Endodermal cell (in vitro differentiated cells): ENCODE measurements at regions not wholly inside any gene's neighbourhood (a gene's known extent, or its start where the extent isn't known, plus 50 kb on each side); places are given as distances from the start of the nearest gene placed in this dataset.

Source experiments
- DNase-seq: peaks from one replicate; pipeline ENCODE4 v3.0.0-alpha.2; 2017
- H3K27ac ChIP-seq: 2 replicates; pipeline ENCODE4 v1.5.1; 2013; ENCODE audit warnings: mild to moderate bottlenecking, low read depth, low read length, moderate library complexity
- H3K27me3 ChIP-seq: 2 replicates; pipeline ENCODE4 v1.6.1; 2013; ENCODE audit warnings: mild to moderate bottlenecking, low read length, moderate library complexity; ENCODE audit not compliant: insufficient read depth, control insufficient read depth, poor library complexity, severe bottlenecking
- H3K36me3 ChIP-seq: 2 replicates; pipeline ENCODE4 v1.7.0; 2013; ENCODE audit warnings: mild to moderate bottlenecking, low read length, moderate library complexity; ENCODE audit not compliant: control insufficient read depth, insufficient read depth
- H3K4me1 ChIP-seq: one replicate; pipeline ENCODE4 v1.7.0; 2013; ENCODE audit warnings: low read length; ENCODE audit not compliant: control insufficient read depth, insufficient read depth
- H3K4me3 ChIP-seq: 2 replicates; pipeline ENCODE4 v1.5.1; 2013; ENCODE audit warnings: mild to moderate bottlenecking, low read length, moderate library complexity
- H3K9ac ChIP-seq: 2 replicates; pipeline ENCODE4 v1.6.1; 2013; ENCODE audit warnings: mild to moderate bottlenecking, low read length, moderate library complexity; ENCODE audit not compliant: poor library complexity, severe bottlenecking; ENCODE audit errors: extremely low read depth
- H3K9me3 ChIP-seq: 2 replicates; pipeline ENCODE4 v1.6.1; 2013; ENCODE audit warnings: mild to moderate bottlenecking, low read length, moderate library complexity; ENCODE audit not compliant: control insufficient read depth
- H3K27ac Mint-ChIP-seq: 2 replicates; pipeline ENCODE4 v1.8.0; 2020; ENCODE audit warnings: mixed read lengths
- H3K27me3 Mint-ChIP-seq: 2 replicates; pipeline ENCODE4 v1.8.0; 2021; ENCODE audit warnings: mild to moderate bottlenecking, mixed read lengths; ENCODE audit not compliant: insufficient read depth
- H3K36me3 Mint-ChIP-seq: 2 replicates; pipeline ENCODE4 v1.8.0; 2020; ENCODE audit warnings: low read depth, mixed read lengths
- H3K4me1 Mint-ChIP-seq: 2 replicates; pipeline ENCODE4 v1.8.0; 2020; ENCODE audit warnings: mixed read lengths
- H3K4me3 Mint-ChIP-seq: 2 replicates; pipeline ENCODE4 v1.8.0; 2020; ENCODE audit warnings: mild to moderate bottlenecking, moderate library complexity, mixed read lengths
- H3K9me3 Mint-ChIP-seq: 2 replicates; pipeline ENCODE4 v1.8.0; 2020; ENCODE audit warnings: mild to moderate bottlenecking, mixed read lengths
- CTCF ChIP-seq: fragments of 200-600 bp; sonication (generic); conservative IDR thresholded peaks from 2 replicates; pipeline ENCODE4 v1.5.0; 2021; ENCODE audit warnings: antibody characterized with exemption, mild to moderate bottlenecking
- WGBS, 2 experiments: methylation state at CpG; one replicate each; pipeline versions ENCODE4 v1.1.5 to v1.1.7; 2013; ENCODE audit warnings: missing lambda C conversion rate in 2 of 2, mixed read lengths in 1 of 2; ENCODE audit not compliant: insufficient coverage in 1 of 2, insufficient read length in 1 of 2; 5-methylcytosine and 5-hydroxymethylcytosine counted together

- no peak overlapping the region for H3K9ac ChIP-seq
- Mint-ChIP-seq H3K4me3 (no peak overlapping the region), H3K4me1 (no peaks in the 10 kb centered on the region), H3K27ac (no peak overlapping the region), H3K27me3 (no peaks in the 10 kb centered on the region), H3K36me3 (no peaks in the 10 kb centered on the region), H3K9me3 (no peaks in the 10 kb centered on the region)
- DNase-seq, result no peak
- no peaks in the 10 kb centered on the region for H3K36me3 ChIP-seq
- H3K27me3 ChIP-seq, result no peaks in the 10 kb centered on the region
- H3K27ac ChIP-seq, result no peak overlapping the region
- no peaks in the 10 kb centered on the region for H3K4me1 ChIP-seq
- no peaks in the 10 kb centered on the region for H3K9me3 ChIP-seq
- H3K4me3 ChIP-seq, result no peak overlapping the region
- TF ChIP-seq CTCF, result no peak
Measured at GRCh38 chr2:226233388-226233787, 566.2 kb downstream of the IRS1 start.

- WGBS, 2 experiments, result 91% methylated on average over 2 of the region's 2 CpGs; no CpG with 5 or more reads in 1 of the 2 experiments
- H3K27me3 ChIP-seq, result no peaks in the 10 kb centered on the region
- H3K27ac Mint-ChIP-seq, result no peak overlapping the region
Measured at GRCh38 chr2:226228080-226228479, 571.5 kb downstream of the IRS1 start.

GRCh38 chr2:226227341-226227740 lies 572.3 kb downstream of the IRS1 start:
- H3K4me3 Mint-ChIP-seq, result no peak overlapping the region
- no peak for TF ChIP-seq CTCF
- no peaks in the 10 kb centered on the region for H3K36me3 ChIP-seq
- no peaks in the 10 kb centered on the region for H3K9me3 ChIP-seq
- H3K4me3 ChIP-seq, result no peak overlapping the region
- no peak overlapping the region for H3K27ac ChIP-seq
- peaks cover 5% of the 10 kb centered on the region for H3K4me1 ChIP-seq
- no peak overlapping the region for H3K9ac ChIP-seq
- no peaks in the 10 kb centered on the region for H3K36me3 Mint-ChIP-seq
- DNase-seq, result no peak
- no peak overlapping the region for H3K27ac Mint-ChIP-seq
- peaks cover 8% of the 10 kb centered on the region for H3K4me1 Mint-ChIP-seq
- H3K27me3 Mint-ChIP-seq, result no peaks in the 10 kb centered on the region
- H3K9me3 Mint-ChIP-seq, result no peaks in the 10 kb centered on the region
- H3K27me3 ChIP-seq, result no peaks in the 10 kb centered on the region

More at GRCh38 chr2:226228080-226228479, 571.5 kb downstream of the IRS1 start:
- Histone ChIP-seq H3K27ac (no peak overlapping the region), H3K4me3 (no peak overlapping the region), H3K36me3 (no peaks in the 10 kb centered on the region), H3K9ac (no peak overlapping the region), H3K4me1 (peaks cover 5% of the 10 kb centered on the region), H3K9me3 (no peaks in the 10 kb centered on the region)
- Mint-ChIP-seq H3K27me3 (no peaks in the 10 kb centered on the region), H3K36me3 (no peaks in the 10 kb centered on the region), H3K4me3 (no peak overlapping the region), H3K9me3 (no peaks in the 10 kb centered on the region), H3K4me1 (peaks cover 8% of the 10 kb centered on the region)
- TF ChIP-seq CTCF, result no peak
- no peak for DNase-seq
